RWPE1 (cell line): ENCODE measurements at regions not wholly inside any gene's neighbourhood (a gene's known extent, or its start where the extent isn't known, plus 50 kb on each side); places are given as distances from the start of the nearest gene placed in this dataset.

Experiments
- CTCF ChIA-PET: fragments of 350-600 bp; sonication (Branson Sonifier 250); formaldehyde crosslinking; extraction: SDS; loops from one replicate; lab custom pipeline; 2021; lab: Yijun Ruan, JAX
- POLR2A ChIA-PET: fragments of 400-600 bp; formaldehyde crosslinking; extraction: SDS; loops from one replicate; lab custom pipeline; 2020; ENCODE audit warnings: antibody characterized with exemption; ENCODE audit not compliant: low non-redundant PET; lab: Yijun Ruan, JAX
- DNase-seq: peaks from one replicate; pipeline ENCODE4 v3.0.0; 2012; ENCODE audit warnings: low spot score
- H3K27ac ChIP-seq: fragments of 450-650 bp; 2 replicates; pipeline ENCODE4 v1.5.1; 2017
- CTCF ChIP-seq: fragments of 450-650 bp; conservative IDR thresholded peaks from 2 replicates; pipeline ENCODE4 v1.5.1; 2017; ENCODE audit warnings: low read depth, mild to moderate bottlenecking

GRCh38 chr7:348962-349743 lies 59.2 kb downstream of the FOXL3 start:
- no peak for DNase-seq
- no peak for TF ChIP-seq CTCF
- ChIA-PET POLR2A (no interaction called here), CTCF (no interaction called here)
- peak overlapping the region; percentile 35 for H3K27ac ChIP-seq

- no peak for DNase-seq
- TF ChIP-seq CTCF, result no peak
- H3K27ac ChIP-seq, result no peak overlapping the region; the same call in 1 of the 2 replicates
- CTCF ChIA-PET, result no interaction called here
- POLR2A ChIA-PET, result no interaction called here
Observed at GRCh38 chr7:351256-351655, 61.3 kb downstream of the FOXL3 start.

GRCh38 chr7:351681-352480 lies 61.9 kb downstream of the FOXL3 start:
- CTCF ChIA-PET, result no interaction called here
- no peak overlapping the region; the same call in 1 of the 2 replicates for H3K27ac ChIP-seq
- no peak for DNase-seq
- no peak for TF ChIP-seq CTCF
- POLR2A ChIA-PET, result no interaction called here

- H3K27ac ChIP-seq, result peak overlapping the region; percentile 55
- ChIA-PET CTCF (no interaction called here), POLR2A (no interaction called here)
- DNase-seq, result peak; percentile 48
- no peak for TF ChIP-seq CTCF
Observed at GRCh38 chr7:353746-354325, 63.9 kb downstream of the FOXL3 start.

GRCh38 chr7:354597-355470 lies 64.9 kb downstream of the FOXL3 start:
- peak overlapping the region; percentile 55; the same call in 1 of the 2 replicates for H3K27ac ChIP-seq
- no peak for TF ChIP-seq CTCF
- POLR2A ChIA-PET, result no interaction called here
- CTCF ChIA-PET, result no interaction called here
- DNase-seq, result no peak
